IMR-90 (cell line): ENCODE measurements at regions not wholly inside any gene's neighbourhood (a gene's known extent, or its start where the extent isn't known, plus 50 kb on each side); places are given as distances from the start of the nearest gene placed in this dataset.
A peak's percentile ranks its signal among the peaks of the same experiment; 100 is the strongest.

Source experiments
- ATAC-seq: fragments of 200-7000 bp; cut with Tn5 transposase; 2 replicates; pipeline ENCODE4 v1.9.1; 2020; ENCODE audit warnings: low read depth, mild to moderate bottlenecking, moderate library complexity
- BruUV-seq: library from RNA; stranded (reverse); fragments of 400-500 nt; replicated peaks from 2 replicates; lab custom pipeline; 2021; lab: Mats Ljungman, UMichigan
- CTCF ChIA-PET: fragments of 300-600 bp; formaldehyde crosslinking; extraction: SDS; loops from one replicate; lab custom pipeline; 2021; ENCODE audit warnings: antibody characterized with exemption; lab: Yijun Ruan, JAX
- POLR2A ChIA-PET: fragments of 300-600 bp; sonication (Branson Sonifier 250); formaldehyde crosslinking; loops from one replicate; lab custom pipeline; 2022; ENCODE audit warnings: antibody characterized with exemption; ENCODE audit not compliant: unreplicated experiment; lab: Charles Lee
- DNase-seq: peaks from one replicate; pipeline ENCODE4 v3.0.0; 2013
- H2AFZ ChIP-seq: replicated peaks from 2 replicates; pipeline ENCODE3; 2013; ENCODE audit warnings: low read length, mild to moderate bottlenecking; ENCODE audit not compliant: poor library complexity
- H2AK5ac ChIP-seq: 2 replicates; pipeline ENCODE4 v1.6.1; 2013; ENCODE audit warnings: low read depth, low read length, inconsistent platforms
- H2AK9ac ChIP-seq: replicated peaks from 2 replicates; pipeline ENCODE3; 2013; ENCODE audit warnings: mild to moderate bottlenecking, low read depth, low read length, moderate library complexity; ENCODE audit not compliant: poor library complexity
- H2BK120ac ChIP-seq: 2 replicates; pipeline ENCODE4 v1.6.1; 2013; ENCODE audit warnings: low read depth, low read length, inconsistent platforms
- H2BK15ac ChIP-seq: 3 replicates; pipeline ENCODE4 v1.6.1; 2013; ENCODE audit warnings: low read depth, low read length, inconsistent platforms
- H2BK20ac ChIP-seq: 2 replicates; pipeline ENCODE4 v1.6.1; 2013; ENCODE audit warnings: low read depth, mild to moderate bottlenecking, inconsistent platforms, low read length, moderate library complexity
- H2BK5ac ChIP-seq: 2 replicates; pipeline ENCODE4 v1.6.1; 2013; ENCODE audit warnings: mild to moderate bottlenecking, low read depth, low read length, inconsistent platforms; ENCODE audit not compliant: poor library complexity, severe bottlenecking
- H3K14ac ChIP-seq: replicated peaks from 2 replicates; pipeline ENCODE4 v1.6.1; 2013; ENCODE audit warnings: low read depth, low read length, inconsistent platforms
- H3K18ac ChIP-seq: 2 replicates; pipeline ENCODE4 v1.6.1; 2013; ENCODE audit warnings: low read depth, low read length, control low read depth
- H3K23ac ChIP-seq: 2 replicates; pipeline ENCODE4 v1.6.1; 2013; ENCODE audit warnings: low read depth, low read length, inconsistent platforms
- H3K27ac ChIP-seq: 2 replicates; pipeline ENCODE4 v1.5.1; 2013; ENCODE audit warnings: mild to moderate bottlenecking, control low read depth, low read length; ENCODE audit not compliant: insufficient read depth
- H3K27me3 ChIP-seq: 2 replicates; pipeline ENCODE4 v1.6.1; 2013; ENCODE audit warnings: low read length; ENCODE audit not compliant: control insufficient read depth, insufficient read depth
- H3K36me3 ChIP-seq: 2 replicates; pipeline ENCODE4 v1.6.1; 2013; ENCODE audit warnings: low read length, mixed read lengths; ENCODE audit not compliant: control insufficient read depth, insufficient read depth
- H3K4ac ChIP-seq: 2 replicates; pipeline ENCODE4 v1.6.1; 2013; ENCODE audit warnings: low read depth, low read length, inconsistent platforms
- H3K4me1 ChIP-seq: 2 replicates; pipeline ENCODE4 v1.6.1; 2013; ENCODE audit warnings: low read length, mixed read lengths; ENCODE audit not compliant: control insufficient read depth, insufficient read depth
- H3K4me2 ChIP-seq: 2 replicates; pipeline ENCODE4 v1.6.1; 2013; ENCODE audit warnings: low read depth, mild to moderate bottlenecking, control low read depth, low read length, moderate library complexity
- H3K4me3 ChIP-seq: 2 replicates; pipeline ENCODE4 v1.5.1; 2013; ENCODE audit warnings: low read depth, mild to moderate bottlenecking, control low read depth, low read length, moderate library complexity; ENCODE audit not compliant: insufficient read depth
- H3K56ac ChIP-seq: 2 replicates; pipeline ENCODE4 v1.6.1; 2013; ENCODE audit warnings: low read length, inconsistent platforms; ENCODE audit not compliant: insufficient read depth; ENCODE audit errors: extremely low read depth
- H3K79me1 ChIP-seq, 2 experiments: 2 replicates each; pipeline ENCODE4 v1.6.1; 2013; ENCODE audit warnings: low read length in 2 of 2, inconsistent platforms in 1 of 2, low read depth in 1 of 2
- H3K9ac ChIP-seq: 2 replicates; pipeline ENCODE4 v1.6.1; 2013; ENCODE audit warnings: low read depth, low read length, control low read depth
- H3K9me1 ChIP-seq: 2 replicates; pipeline ENCODE4 v1.6.1; 2013; ENCODE audit warnings: low read length, inconsistent platforms; ENCODE audit not compliant: insufficient read depth
- H3K9me3 ChIP-seq: 2 replicates; pipeline ENCODE4 v1.6.1; 2013; ENCODE audit warnings: low read length; ENCODE audit not compliant: control insufficient read depth, insufficient read depth
- H4K20me1 ChIP-seq: 2 replicates; pipeline ENCODE4 v1.6.1; 2013; ENCODE audit warnings: low read length, inconsistent platforms; ENCODE audit not compliant: insufficient read depth
- H4K5ac ChIP-seq: 2 replicates; pipeline ENCODE4 v1.6.1; 2013; ENCODE audit warnings: mild to moderate bottlenecking, low read depth, low read length, control low read depth
- H4K8ac ChIP-seq, 2 experiments: 2 replicates each; pipeline ENCODE4 v1.6.1; 2013; ENCODE audit warnings: low read depth in 2 of 2, low read length in 2 of 2, control low read depth in 1 of 2, inconsistent platforms in 1 of 2
- H4K91ac ChIP-seq: 2 replicates; pipeline ENCODE4 v1.6.1; 2013; ENCODE audit warnings: low read depth, low read length, inconsistent platforms; ENCODE audit not compliant: insufficient read depth
- BHLHE40 ChIP-seq: fragments of 150-350 bp; IDR thresholded peaks from 2 replicates; pipeline ENCODE4 v1.6.1; 2016; ENCODE audit warnings: mild to moderate bottlenecking, low read depth, low read length
- CEBPB ChIP-seq: IDR thresholded peaks from 2 replicates; pipeline ENCODE4 v1.6.1; 2012; ENCODE audit warnings: low read depth, low read length, improper control_type of control experiment
- CHD1 ChIP-seq: IDR thresholded peaks from 2 replicates; pipeline ENCODE4 v1.6.1; 2012; ENCODE audit warnings: low read depth, low read length, improper control_type of control experiment
- ELK1 ChIP-seq: fragments of 150-350 bp; IDR thresholded peaks from 2 replicates; pipeline ENCODE4 v1.6.1; 2016; ENCODE audit warnings: low read depth, mild to moderate bottlenecking, low read length, moderate library complexity, borderline replicate concordance
- FOS ChIP-seq: fragments of 150-350 bp; IDR thresholded peaks from 2 replicates; pipeline ENCODE4 v1.6.1; 2016; ENCODE audit warnings: low read depth, low read length
- MAFK ChIP-seq: IDR thresholded peaks from 2 replicates; pipeline ENCODE4 v1.6.1; 2012; ENCODE audit warnings: low read depth, low read length, improper control_type of control experiment
- MAZ ChIP-seq: IDR thresholded peaks from 2 replicates; pipeline ENCODE4 v1.6.1; 2012; ENCODE audit warnings: low read depth, mild to moderate bottlenecking, low read length, improper control_type of control experiment, moderate library complexity, borderline replicate concordance
- MXI1 ChIP-seq: IDR thresholded peaks from 2 replicates; pipeline ENCODE4 v1.6.1; 2012; ENCODE audit warnings: low read depth, mild to moderate bottlenecking, low read length, moderate library complexity, borderline replicate concordance
- NFE2L2 ChIP-seq: fragments of 150-350 bp; IDR thresholded peaks from 2 replicates; pipeline ENCODE4 v1.6.1; 2016; ENCODE audit warnings: low read depth, mild to moderate bottlenecking, low read length
- POLR2A ChIP-seq: IDR thresholded peaks from 2 replicates; pipeline ENCODE4 v1.6.1; 2012; ENCODE audit warnings: mild to moderate bottlenecking, low read depth, low read length
- RAD21 ChIP-seq: IDR thresholded peaks from 2 replicates; pipeline ENCODE4 v1.6.1; 2012; ENCODE audit warnings: low read length, improper control_type of control experiment
- RCOR1 ChIP-seq: IDR thresholded peaks from 2 replicates; pipeline ENCODE4 v1.6.1; 2012; ENCODE audit warnings: mild to moderate bottlenecking, low read length, improper control_type of control experiment; ENCODE audit not compliant: insufficient replicate concordance
- RFX5 ChIP-seq: IDR thresholded peaks from 2 replicates; pipeline ENCODE4 v1.8.0; 2012; ENCODE audit warnings: low read depth, mild to moderate bottlenecking, low read length, moderate library complexity
- SMC3 ChIP-seq: fragments of 150-350 bp; IDR thresholded peaks from 2 replicates; pipeline ENCODE4 v1.6.1; 2016; ENCODE audit warnings: low read depth, mild to moderate bottlenecking, antibody characterized with exemption, low read length, moderate library complexity
- dilution Hi-C: fragments of 300-500 bp; cut with HindIII; formaldehyde crosslinking; loops from one replicate; pipeline ENCODE4 v1.14.3; 2018; ENCODE audit warnings: low sequenced_read_pairs; ENCODE audit not compliant: unreplicated experiment
- in situ Hi-C: fragments of 300-500 bp; cut with MboI; formaldehyde crosslinking; loops from 3 replicates; pipeline ENCODE4 v1.14.3; 2019; ENCODE audit warnings: low sequenced_read_pairs, inconsistent platforms, mixed read lengths
- intact Hi-C: fragments of 100-400 bp; cut with micrococcal nuclease; formaldehyde crosslinking; loops from 2 replicates; pipeline ENCODE4 v1.10.0; 2022

GRCh38 chr3:154851644-154852043 lies 228.5 kb upstream of the MME start:
- in situ Hi-C loops (no loop called here), intact Hi-C loops (no loop called here), dilution Hi-C loops (no loop called here)
- Histone ChIP-seq H2BK20ac (peak overlapping the region; percentile 31; the same call in 1 of the 2 replicates), H3K14ac (no peak overlapping the region), H4K8ac (no peak overlapping the region), H3K56ac (no peak overlapping the region), H3K27ac (no peak overlapping the region), H3K4me3 (no peak overlapping the region), H3K27me3 (no peaks in the 10 kb centered on the region), H2BK5ac (peak overlapping the region; percentile 73), H3K9ac (no peak overlapping the region), H4K91ac (no peak overlapping the region), H3K4me1 (peaks cover 2% of the 10 kb centered on the region; the same call in 1 of the 2 replicates), H2BK15ac (no peak overlapping the region), H3K36me3 (no peaks in the 10 kb centered on the region), H4K5ac (no peak overlapping the region), H3K4ac (no peak overlapping the region), H2AK5ac (no peak overlapping the region), H2AK9ac (no peak overlapping the region), H3K4me2 (no peak overlapping the region), H3K9me3 (no peaks in the 10 kb centered on the region), H2AFZ (no peak overlapping the region), H3K9me1 (no peaks in the 10 kb centered on the region), H4K20me1 (no peaks in the 10 kb centered on the region), H2BK120ac (no peak overlapping the region), H3K18ac (peak overlapping the region; percentile 7; the same call in 1 of the 2 replicates), H3K23ac (no peak overlapping the region), H3K79me1 (no peaks in the 10 kb centered on the region)
- TF ChIP-seq RCOR1 (no peak), RAD21 (no peak), CEBPB (no peak), SMC3 (no peak), MAFK (no peak), BHLHE40 (no peak), RFX5 (no peak), NFE2L2 (no peak), POLR2A (no peak), MAZ (no peak), MXI1 (no peak), CHD1 (no peak), ELK1 (no peak), FOS (no peak)
- no peak for DNase-seq
- peak; percentile 32; the same call in 1 of the 2 replicates for ATAC-seq
- ChIA-PET CTCF (interaction anchor here (0.7 to 1.0 kb wide), 2 partner anchors 9 to 105 kb away, joined by 3 read pairs; no protein-coding TSS in a partner anchor), POLR2A (no interaction called here)
- no TSS peak for BruUV-seq
